GM19324 (cell line): ENCODE measurements at regions not wholly inside any gene's neighbourhood (a gene's known extent, or its start where the extent isn't known, plus 50 kb on each side); places are given as distances from the start of the nearest gene placed in this dataset.
"Not testable (repeated sequence)": the region's sequence is repeated elsewhere in the genome, so short reads cannot be mapped to it uniquely, and the experiment has no call there.

Source experiments
- ATAC-seq: cut with Tn5 transposase; IDR thresholded peaks from one replicate; pipeline ENCODE4 v1.9.1; 2021; ENCODE audit warnings: mild to moderate bottlenecking, moderate library complexity; ENCODE audit not compliant: unreplicated experiment, low FRiP score

GRCh38 chr5:89794504-89794903, 615.1 kb downstream of the CETN3 start:
- ATAC-seq = not testable (repeated sequence)

- ATAC-seq = not testable (repeated sequence)
Observed at GRCh38 chr5:89779734-89780133, 629.8 kb downstream of the CETN3 start.

GRCh38 chr5:89777758-89778157, 631.8 kb downstream of the CETN3 start:
- no peak for ATAC-seq

- no peak for ATAC-seq
Observed at GRCh38 chr5:89769975-89770374, 639.6 kb downstream of the CETN3 start.

GRCh38 chr5:89759802-89760201, 649.8 kb downstream of the CETN3 start:
- no peak for ATAC-seq

GRCh38 chr5:89758146-89758545, 651.4 kb downstream of the CETN3 start:
- no peak for ATAC-seq

- ATAC-seq = no peak
Observed at GRCh38 chr5:89756955-89757354, 652.6 kb downstream of the CETN3 start.

- ATAC-seq = no peak
Observed at GRCh38 chr5:89755024-89755423, 654.5 kb downstream of the CETN3 start.

- ATAC-seq = no peak
Observed at GRCh38 chr5:89735082-89735481, 674.5 kb downstream of the CETN3 start.

GRCh38 chr5:89733772-89734171, 675.8 kb downstream of the CETN3 start:
- ATAC-seq = no peak

GRCh38 chr5:89729623-89730301, 679.8 kb downstream of the CETN3 start:
- peak; percentile 50 for ATAC-seq

GRCh38 chr5:89728750-89729149, 680.8 kb downstream of the CETN3 start:
- no peak for ATAC-seq

GRCh38 chr5:89728134-89728533, 681.4 kb downstream of the CETN3 start:
- no peak for ATAC-seq

GRCh38 chr5:89724379-89725095, 685.0 kb downstream of the CETN3 start:
- no peak for ATAC-seq

- no peak for ATAC-seq
Observed at GRCh38 chr5:89723907-89724306, 685.6 kb downstream of the CETN3 start.

GRCh38 chr5:89722538-89722937, 687.0 kb downstream of the CETN3 start:
- ATAC-seq = no peak

GRCh38 chr5:89721931-89722330, 687.6 kb downstream of the CETN3 start:
- no peak for ATAC-seq

- ATAC-seq = no peak
Observed at GRCh38 chr5:89721353-89721752, 688.2 kb downstream of the CETN3 start.

GRCh38 chr5:89712134-89712700, 697.3 kb downstream of the CETN3 start:
- no peak for ATAC-seq

- ATAC-seq = no peak
Observed at GRCh38 chr5:89711526-89711925, 698.0 kb downstream of the CETN3 start.

- ATAC-seq = no peak
Observed at GRCh38 chr5:89710006-89710405, 699.5 kb downstream of the CETN3 start.

- no peak for ATAC-seq
Observed at GRCh38 chr5:89707891-89708290, 701.7 kb downstream of the CETN3 start.
